ENCODE measurements at regions not wholly inside any gene's neighbourhood (a gene's known extent, or its start where the extent isn't known, plus 50 kb on each side); places are given as distances from the start of the nearest gene placed in this dataset.

- no peak overlapping the region for H3K27ac ChIP-seq
- H3K9ac ChIP-seq, result no peak overlapping the region
- H3K79me2 ChIP-seq (ENCODE audit: insufficient read depth, low read depth), result no peaks in the 10 kb centered on the region
- no peaks in the 10 kb centered on the region for H3K4me1 ChIP-seq (ENCODE audit: low read depth, poor library complexity, severe bottlenecking)
- no peaks in the 10 kb centered on the region for H3K36me3 ChIP-seq (ENCODE audit: insufficient read depth)
- H3K27me3 ChIP-seq (ENCODE audit: insufficient read depth, low read depth), result no peaks in the 10 kb centered on the region
- TF ChIP-seq, protein P1, sequence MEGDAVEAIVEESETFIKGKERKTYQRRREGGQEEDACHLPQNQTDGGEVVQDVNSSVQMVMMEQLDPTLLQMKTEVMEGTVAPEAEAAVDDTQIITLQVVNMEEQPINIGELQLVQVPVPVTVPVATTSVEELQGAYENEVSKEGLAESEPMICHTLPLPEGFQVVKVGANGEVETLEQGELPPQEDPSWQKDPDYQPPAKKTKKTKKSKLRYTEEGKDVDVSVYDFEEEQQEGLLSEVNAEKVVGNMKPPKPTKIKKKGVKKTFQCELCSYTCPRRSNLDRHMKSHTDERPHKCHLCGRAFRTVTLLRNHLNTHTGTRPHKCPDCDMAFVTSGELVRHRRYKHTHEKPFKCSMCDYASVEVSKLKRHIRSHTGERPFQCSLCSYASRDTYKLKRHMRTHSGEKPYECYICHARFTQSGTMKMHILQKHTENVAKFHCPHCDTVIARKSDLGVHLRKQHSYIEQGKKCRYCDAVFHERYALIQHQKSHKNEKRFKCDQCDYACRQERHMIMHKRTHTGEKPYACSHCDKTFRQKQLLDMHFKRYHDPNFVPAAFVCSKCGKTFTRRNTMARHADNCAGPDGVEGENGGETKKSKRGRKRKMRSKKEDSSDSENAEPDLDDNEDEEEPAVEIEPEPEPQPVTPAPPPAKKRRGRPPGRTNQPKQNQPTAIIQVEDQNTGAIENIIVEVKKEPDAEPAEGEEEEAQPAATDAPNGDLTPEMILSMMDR (conservative IDR thresholded peaks at IDR 0.05; ENCODE audit: low read depth, low read length), result no peak
- no peak overlapping the region for H2AFZ ChIP-seq (ENCODE audit: low read depth)
- no peak overlapping the region for H3K4me3 ChIP-seq (IDR thresholded peaks at IDR 0.05; ENCODE audit: insufficient read depth, low read depth, low read length)
- H3K4me2 ChIP-seq, result no peak overlapping the region
- no peaks in the 10 kb centered on the region for H4K20me1 ChIP-seq (ENCODE audit: insufficient read depth)
Measured at GRCh38 chr5:93925321-93925720, 183.9 kb upstream of the POU5F2 start.

DNA sequence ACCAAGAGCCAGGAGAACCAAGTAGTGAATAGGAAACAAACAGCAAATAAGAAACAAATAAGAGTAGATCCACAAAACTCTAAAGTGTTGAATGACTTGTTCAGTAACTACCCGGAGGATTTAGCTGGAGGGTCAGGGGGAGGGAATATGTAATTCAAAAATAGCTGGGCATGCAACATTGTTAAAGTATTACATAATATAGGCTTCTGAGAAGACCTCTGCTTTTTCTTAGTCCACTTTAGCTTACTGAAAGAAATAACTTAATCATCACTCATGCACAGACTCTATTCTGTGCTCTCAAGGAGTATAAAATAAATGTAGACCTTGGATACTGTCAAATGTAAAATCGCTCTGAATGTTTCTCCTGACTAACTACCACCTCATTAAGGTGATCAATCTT is 183.2 kb upstream of the POU5F2 start:
- Histone ChIP-seq H3K79me2 (ENCODE audit: insufficient read depth, low read depth) (no peaks in the 10 kb centered on the region), H2AFZ (ENCODE audit: low read depth) (no peak overlapping the region), H3K27ac (no peak overlapping the region), H3K27me3 (ENCODE audit: insufficient read depth, low read depth) (no peaks in the 10 kb centered on the region), H4K20me1 (ENCODE audit: insufficient read depth) (no peaks in the 10 kb centered on the region), H3K4me2 (no peak overlapping the region), H3K9ac (no peak overlapping the region), H3K4me3 (IDR thresholded peaks at IDR 0.05; ENCODE audit: insufficient read depth, low read depth, low read length) (no peak overlapping the region), H3K36me3 (ENCODE audit: insufficient read depth) (no peaks in the 10 kb centered on the region), H3K4me1 (ENCODE audit: low read depth, poor library complexity, severe bottlenecking) (no peaks in the 10 kb centered on the region)
- TF ChIP-seq, protein P1 (conservative IDR thresholded peaks at IDR 0.05; ENCODE audit: low read depth, low read length), result no peak

GRCh38 chr5:93922551-93922950 is 181.2 kb upstream of the POU5F2 start:
- H3K4me2 ChIP-seq, result no peak overlapping the region
- TF ChIP-seq, protein P1 (conservative IDR thresholded peaks at IDR 0.05; ENCODE audit: low read depth, low read length), result no peak
- H3K27me3 ChIP-seq (ENCODE audit: insufficient read depth, low read depth), result no peaks in the 10 kb centered on the region
- no peaks in the 10 kb centered on the region for H3K36me3 ChIP-seq (ENCODE audit: insufficient read depth)
- H3K27ac ChIP-seq, result no peak overlapping the region
- no peaks in the 10 kb centered on the region for H3K4me1 ChIP-seq (ENCODE audit: low read depth, poor library complexity, severe bottlenecking)
- H2AFZ ChIP-seq (ENCODE audit: low read depth), result no peak overlapping the region
- no peak overlapping the region for H3K4me3 ChIP-seq (IDR thresholded peaks at IDR 0.05; ENCODE audit: insufficient read depth, low read depth, low read length)
- no peaks in the 10 kb centered on the region for H3K79me2 ChIP-seq (ENCODE audit: insufficient read depth, low read depth)
- no peaks in the 10 kb centered on the region for H4K20me1 ChIP-seq (ENCODE audit: insufficient read depth)
- no peak overlapping the region for H3K9ac ChIP-seq

DNA sequence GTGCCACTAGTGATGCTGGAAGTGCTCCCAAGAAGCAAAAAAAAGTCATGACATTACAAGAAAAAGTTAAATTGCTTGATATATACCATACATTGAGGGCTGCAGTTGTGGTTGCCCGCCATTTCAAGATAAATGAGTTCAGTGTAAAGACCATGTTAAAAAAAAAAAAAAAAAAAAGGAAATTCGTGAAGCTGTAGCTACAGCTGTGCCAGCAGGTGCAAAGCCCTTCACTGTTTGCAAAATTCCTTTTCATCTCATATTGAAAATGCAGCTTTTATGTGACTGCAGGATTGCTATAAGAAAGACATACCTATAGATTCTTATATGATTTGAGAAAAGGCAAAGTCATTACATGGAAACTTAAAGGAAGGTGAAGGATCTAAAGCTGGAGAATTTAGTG is 179.6 kb upstream of the POU5F2 start:
- no peaks in the 10 kb centered on the region for H3K4me1 ChIP-seq (ENCODE audit: low read depth, poor library complexity, severe bottlenecking)
- H3K27ac ChIP-seq, result no peak overlapping the region
- no peak overlapping the region for H3K4me2 ChIP-seq
- no peak overlapping the region for H2AFZ ChIP-seq (ENCODE audit: low read depth)
- H3K9ac ChIP-seq, result no peak overlapping the region
- no peaks in the 10 kb centered on the region for H3K36me3 ChIP-seq (ENCODE audit: insufficient read depth)
- H4K20me1 ChIP-seq (ENCODE audit: insufficient read depth), result no peaks in the 10 kb centered on the region
- TF ChIP-seq, protein P1 (conservative IDR thresholded peaks at IDR 0.05; ENCODE audit: low read depth, low read length), result no peak
- no peaks in the 10 kb centered on the region for H3K79me2 ChIP-seq (ENCODE audit: insufficient read depth, low read depth)
- H3K4me3 ChIP-seq (IDR thresholded peaks at IDR 0.05; ENCODE audit: insufficient read depth, low read depth, low read length), result no peak overlapping the region
- H3K27me3 ChIP-seq (ENCODE audit: insufficient read depth, low read depth), result no peaks in the 10 kb centered on the region
